HAP-1 (cell line): ENCODE measurements at regions not wholly inside any gene's neighbourhood (a gene's known extent, or its start where the extent isn't known, plus 50 kb on each side); places are given as distances from the start of the nearest gene placed in this dataset.

Source experiments
- DNase-seq, 2 experiments: peaks; one replicate each; pipeline ENCODE4 v3.0.0-alpha.2; 2016 to 2020; ENCODE audit warnings: low spot score in 2 of 2
- H3K27me3 ChIP-seq: fragments of 250-450 bp; sonication (Bioruptor Pico); 2 replicates; pipeline ENCODE4 v1.5.1; 2020; ENCODE audit warnings: low read depth, mild to moderate bottlenecking, moderate library complexity
- H3K36me3 ChIP-seq: fragments of 250-450 bp; sonication (Bioruptor Pico); replicated peaks from 2 replicates; pipeline ENCODE4 v1.5.1; 2020; ENCODE audit warnings: mild to moderate bottlenecking
- H3K4me1 ChIP-seq: fragments of 250-450 bp; sonication (Bioruptor Pico); 2 replicates; pipeline ENCODE4 v1.5.1; 2020; ENCODE audit warnings: mild to moderate bottlenecking
- H3K4me3 ChIP-seq: fragments of 250-450 bp; sonication (Bioruptor Pico); 2 replicates; pipeline ENCODE4 v1.5.1; 2020; ENCODE audit warnings: mild to moderate bottlenecking, moderate library complexity
- H3K9me3 ChIP-seq: fragments of 250-450 bp; sonication (Bioruptor Pico); 2 replicates; pipeline ENCODE4 v1.5.1; 2020; ENCODE audit warnings: mild to moderate bottlenecking, moderate library complexity
- in situ Hi-C: fragments of 300-500 bp; cut with MboI; formaldehyde crosslinking; loops from 3 replicates; pipeline ENCODE4 v1.14.3; 2020; ENCODE audit warnings: low sequenced_read_pairs, inconsistent platforms, mixed read lengths

DNA sequence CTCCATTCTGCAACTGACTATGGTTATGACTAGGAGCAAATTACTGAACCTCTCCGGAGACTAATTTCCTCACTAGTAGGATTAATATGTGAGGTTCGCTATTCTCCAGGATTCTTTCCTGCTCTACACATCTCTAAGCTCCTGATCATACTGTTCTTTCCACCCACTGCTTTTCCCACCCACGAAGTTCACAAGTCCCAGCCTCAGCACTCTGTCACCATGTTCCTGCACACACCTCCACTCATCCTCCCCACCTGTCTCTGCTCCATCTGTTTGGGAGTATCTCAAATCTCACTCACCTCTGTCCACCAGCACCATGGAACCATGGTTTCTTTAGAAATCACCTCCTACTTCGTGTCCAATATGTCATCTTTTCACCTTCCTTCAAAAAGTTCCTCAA lies 185.3 kb downstream of the LRATD1 start:
- H3K4me3 ChIP-seq, result no peak overlapping the region
- no peaks in the 10 kb centered on the region for H3K4me1 ChIP-seq
- no peak for DNase-seq
- H3K36me3 ChIP-seq, result no peaks in the 10 kb centered on the region
- no peaks in the 10 kb centered on the region for H3K27me3 ChIP-seq
- in situ Hi-C loops, result no loop called here
- H3K9me3 ChIP-seq, result no peaks in the 10 kb centered on the region

DNA sequence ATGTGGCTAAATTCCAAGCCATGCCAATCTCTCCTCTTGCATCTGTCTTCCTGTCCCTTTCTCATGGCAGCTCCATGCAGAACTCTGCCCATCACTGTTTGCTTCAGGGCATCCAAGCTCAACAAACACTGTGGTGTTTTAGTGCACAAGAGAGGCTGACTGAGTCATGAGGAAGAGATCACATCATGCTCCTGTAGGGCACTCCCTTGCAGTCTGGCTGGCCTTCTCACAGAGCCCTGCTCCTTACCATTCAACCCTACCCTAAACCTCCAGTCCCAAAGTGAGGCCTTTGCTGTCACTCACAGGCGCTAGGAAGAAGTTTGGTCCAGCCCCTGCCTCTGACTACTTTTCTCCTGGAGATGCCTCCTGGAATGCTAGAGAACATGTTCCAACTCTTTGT lies 194.0 kb downstream of the LRATD1 start:
- Histone ChIP-seq H3K36me3 (no peaks in the 10 kb centered on the region), H3K4me1 (no peaks in the 10 kb centered on the region), H3K27me3 (no peaks in the 10 kb centered on the region), H3K4me3 (no peak overlapping the region), H3K9me3 (no peaks in the 10 kb centered on the region)
- in situ Hi-C loops, result no loop called here
- no peak for DNase-seq

DNA sequence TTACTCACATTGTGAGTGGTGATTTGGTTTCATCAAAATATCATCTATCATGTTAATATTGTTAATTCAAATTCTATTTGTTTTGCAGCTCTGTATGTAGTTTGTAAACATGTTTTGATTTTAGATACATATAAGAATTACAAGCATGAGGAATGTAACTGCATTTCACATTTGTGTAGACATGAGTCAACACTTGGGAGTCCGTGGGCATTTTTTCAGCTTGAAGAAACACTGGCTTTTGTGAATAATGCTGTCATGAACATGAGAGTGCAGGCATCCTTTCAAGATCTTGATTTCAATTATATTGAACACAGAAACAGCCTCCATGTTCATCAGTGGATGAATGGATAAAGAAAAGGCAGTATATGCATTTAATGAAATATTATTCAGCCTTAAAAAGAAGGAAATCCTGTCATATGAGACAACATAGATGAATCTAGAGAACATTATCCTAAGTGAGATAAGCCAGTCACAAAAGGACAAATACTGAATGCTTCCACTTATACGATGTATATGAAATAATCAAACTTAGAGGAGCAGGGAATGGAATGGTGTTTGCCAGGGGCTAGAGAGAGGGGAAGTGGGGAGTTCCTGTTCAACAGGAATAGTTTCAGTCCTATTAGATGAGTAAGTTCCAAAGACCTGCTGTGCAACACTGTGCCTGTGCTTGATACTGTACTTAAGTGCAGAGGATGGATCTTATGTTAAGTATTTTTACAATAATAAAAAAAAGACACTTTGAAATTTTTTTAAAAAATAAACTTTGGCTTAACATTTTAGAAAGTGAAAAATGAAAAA lies 194.9 kb downstream of the LRATD1 start:
- H3K27me3 ChIP-seq, result no peaks in the 10 kb centered on the region
- H3K4me1 ChIP-seq, result no peaks in the 10 kb centered on the region
- no peak overlapping the region for H3K4me3 ChIP-seq
- in situ Hi-C loops, result no loop called here
- no peaks in the 10 kb centered on the region for H3K9me3 ChIP-seq
- H3K36me3 ChIP-seq, result no peaks in the 10 kb centered on the region
- DNase-seq, result no peak

DNA sequence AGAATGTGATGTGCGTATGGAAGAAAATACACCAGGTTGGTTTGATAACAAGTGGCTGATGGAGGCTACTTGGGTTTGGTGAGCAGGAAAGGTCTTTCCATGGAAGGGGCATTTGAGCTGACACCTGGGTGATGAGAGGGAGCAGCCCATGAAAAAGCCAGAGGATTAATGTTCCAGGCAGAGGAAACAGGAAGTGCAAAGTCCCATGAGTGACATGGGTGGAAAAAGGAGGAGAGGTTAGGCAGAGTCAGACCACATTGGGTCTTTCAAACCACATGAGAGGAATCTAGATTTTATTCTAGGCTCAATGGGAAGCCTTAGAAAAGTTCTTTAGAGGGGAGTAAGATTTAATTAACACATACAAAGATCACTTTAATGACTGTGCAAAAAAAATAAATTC lies 195.7 kb downstream of the LRATD1 start:
- no peaks in the 10 kb centered on the region for H3K4me1 ChIP-seq
- no peak for DNase-seq
- H3K27me3 ChIP-seq, result no peaks in the 10 kb centered on the region
- no peaks in the 10 kb centered on the region for H3K36me3 ChIP-seq
- no peaks in the 10 kb centered on the region for H3K9me3 ChIP-seq
- in situ Hi-C loops, result no loop called here
- H3K4me3 ChIP-seq, result no peak overlapping the region

DNA sequence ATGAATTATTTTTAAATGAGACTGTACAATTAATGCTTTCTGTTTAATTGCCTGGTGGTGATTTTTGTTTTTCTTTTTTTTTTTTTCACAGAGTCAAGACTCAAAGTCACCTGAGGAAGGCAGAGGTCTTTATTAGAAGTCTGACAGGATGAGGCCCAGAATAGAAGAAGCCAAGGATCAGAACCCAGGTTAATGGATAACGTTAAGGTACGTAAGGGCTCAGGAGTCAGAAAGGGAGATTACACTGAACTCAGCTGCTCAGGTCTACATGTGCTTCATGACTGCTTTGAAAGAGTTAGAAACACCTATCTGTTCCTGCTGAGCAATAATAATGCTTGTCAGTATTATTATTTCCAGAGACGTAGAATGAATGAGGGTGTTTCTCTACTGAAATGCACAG lies 196.5 kb downstream of the LRATD1 start:
- no peaks in the 10 kb centered on the region for H3K9me3 ChIP-seq
- H3K4me3 ChIP-seq, result no peak overlapping the region
- H3K36me3 ChIP-seq, result no peaks in the 10 kb centered on the region
- H3K4me1 ChIP-seq, result no peaks in the 10 kb centered on the region
- no peak for DNase-seq
- in situ Hi-C loops, result no loop called here
- H3K27me3 ChIP-seq, result no peaks in the 10 kb centered on the region

DNA sequence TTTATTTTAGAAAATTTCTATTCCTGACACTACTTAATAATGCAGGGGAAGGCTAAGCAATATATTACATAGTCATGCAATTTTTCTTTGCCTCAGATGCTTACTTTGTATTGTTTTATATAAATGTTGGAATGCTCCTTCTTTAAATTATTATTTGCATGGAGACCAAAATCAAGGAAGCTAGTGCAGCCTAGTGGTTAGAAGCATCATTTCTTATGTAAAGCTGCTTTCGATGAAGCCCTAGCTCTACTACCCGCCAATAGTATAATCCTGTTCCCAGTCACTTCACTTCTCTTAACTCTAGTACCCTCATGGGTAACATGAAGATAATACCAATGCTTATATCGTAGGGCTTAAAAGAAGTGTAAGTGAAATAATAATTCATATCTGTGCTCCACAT lies 198.9 kb downstream of the LRATD1 start:
- Histone ChIP-seq H3K27me3 (no peaks in the 10 kb centered on the region), H3K36me3 (no peaks in the 10 kb centered on the region), H3K4me3 (no peak overlapping the region), H3K4me1 (no peaks in the 10 kb centered on the region), H3K9me3 (no peaks in the 10 kb centered on the region)
- in situ Hi-C loops, result no loop called here
- no peak for DNase-seq

DNA sequence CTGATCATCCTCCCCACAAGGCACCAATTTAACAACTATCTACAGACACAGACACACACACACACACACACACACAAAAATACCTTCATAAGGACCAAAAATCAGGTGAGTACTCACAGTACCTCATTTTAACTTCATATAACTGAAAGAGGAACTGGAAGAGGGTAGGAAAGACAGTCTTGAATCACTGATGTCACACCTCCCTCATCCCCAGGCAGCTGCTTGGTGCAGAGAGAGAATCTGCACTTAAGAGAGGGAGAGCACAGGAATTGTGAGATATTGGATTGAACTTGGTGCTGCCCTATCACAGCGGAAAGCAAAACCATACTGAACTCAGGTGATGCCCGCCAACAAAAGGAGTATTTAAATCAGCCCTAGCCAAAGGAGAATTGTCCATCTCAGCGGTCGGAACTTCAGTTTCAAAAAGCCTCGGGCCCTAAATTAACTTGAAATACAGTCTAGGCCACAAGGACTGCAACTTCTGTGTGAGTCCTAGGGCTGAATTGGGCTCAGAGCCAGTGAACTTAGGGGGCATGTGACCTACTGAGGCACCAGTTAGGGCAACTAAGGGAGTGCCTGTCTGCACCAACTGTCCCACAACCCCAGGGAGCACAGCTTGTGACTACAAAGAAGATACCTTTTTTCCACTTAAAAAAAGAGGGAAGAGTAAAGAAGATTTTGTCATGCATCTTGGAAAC lies 211.1 kb downstream of the LRATD1 start:
- no peak for DNase-seq
- Histone ChIP-seq H3K9me3 (no peaks in the 10 kb centered on the region), H3K4me3 (no peak overlapping the region), H3K36me3 (no peaks in the 10 kb centered on the region), H3K4me1 (no peaks in the 10 kb centered on the region), H3K27me3 (no peaks in the 10 kb centered on the region)
- in situ Hi-C loops, result no loop called here

DNA sequence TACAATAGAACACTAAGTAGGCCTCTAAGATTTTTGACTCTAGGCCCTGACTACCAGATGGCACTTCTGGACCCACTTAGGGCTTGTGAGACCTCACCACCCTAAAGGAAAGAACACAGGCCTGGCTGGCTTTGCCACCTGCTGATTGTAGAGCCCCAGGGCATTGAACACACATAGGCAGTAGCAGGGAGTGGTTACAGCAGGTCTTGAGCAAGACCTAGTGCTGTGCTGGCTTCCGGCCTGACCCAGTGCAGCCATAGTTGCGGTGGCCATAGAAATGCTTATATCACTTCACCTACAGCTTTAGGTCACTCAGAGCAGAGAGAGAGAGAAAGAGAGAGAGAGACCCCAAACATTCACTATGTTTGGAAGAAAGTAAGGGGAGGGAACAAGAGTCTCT lies 223.2 kb downstream of the LRATD1 start:
- peaks cover 2% of the 10 kb centered on the region; the same call in 1 of the 2 replicates for H3K27me3 ChIP-seq

DNA sequence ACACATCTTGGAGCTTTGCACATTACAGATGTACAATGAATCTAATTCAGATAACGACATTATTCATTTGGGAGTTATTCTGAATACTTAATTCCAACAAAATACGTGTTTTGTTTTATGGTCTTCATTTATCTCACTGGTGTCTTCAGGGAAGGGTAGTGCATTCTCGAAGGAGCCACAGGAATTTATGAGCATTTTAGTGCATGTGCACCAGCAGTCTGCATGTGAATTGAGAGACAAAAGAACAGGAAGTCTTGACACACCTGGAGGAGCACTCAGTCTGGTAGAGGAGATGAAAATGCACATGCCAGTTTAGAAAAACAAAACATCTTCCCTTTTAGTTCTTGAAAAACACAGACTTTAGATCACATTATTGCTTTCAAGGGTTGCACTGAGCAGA lies 228.7 kb downstream of the LRATD1 start:
- H3K27me3 ChIP-seq, result peaks cover 2% of the 10 kb centered on the region; the same call in 1 of the 2 replicates
- H3K36me3 ChIP-seq, result no peaks in the 10 kb centered on the region
- no peaks in the 10 kb centered on the region for H3K9me3 ChIP-seq
- in situ Hi-C loops, result no loop called here
- no peak overlapping the region for H3K4me3 ChIP-seq
- DNase-seq, result no peak
- no peaks in the 10 kb centered on the region for H3K4me1 ChIP-seq

More for the DNA sequence above, 223.2 kb downstream of the LRATD1 start:
- no peaks in the 10 kb centered on the region for H3K9me3 ChIP-seq
- H3K36me3 ChIP-seq, result no peaks in the 10 kb centered on the region
- H3K4me1 ChIP-seq, result no peaks in the 10 kb centered on the region
- in situ Hi-C loops, result no loop called here
- H3K4me3 ChIP-seq, result no peak overlapping the region
- DNase-seq, result no peak

DNA sequence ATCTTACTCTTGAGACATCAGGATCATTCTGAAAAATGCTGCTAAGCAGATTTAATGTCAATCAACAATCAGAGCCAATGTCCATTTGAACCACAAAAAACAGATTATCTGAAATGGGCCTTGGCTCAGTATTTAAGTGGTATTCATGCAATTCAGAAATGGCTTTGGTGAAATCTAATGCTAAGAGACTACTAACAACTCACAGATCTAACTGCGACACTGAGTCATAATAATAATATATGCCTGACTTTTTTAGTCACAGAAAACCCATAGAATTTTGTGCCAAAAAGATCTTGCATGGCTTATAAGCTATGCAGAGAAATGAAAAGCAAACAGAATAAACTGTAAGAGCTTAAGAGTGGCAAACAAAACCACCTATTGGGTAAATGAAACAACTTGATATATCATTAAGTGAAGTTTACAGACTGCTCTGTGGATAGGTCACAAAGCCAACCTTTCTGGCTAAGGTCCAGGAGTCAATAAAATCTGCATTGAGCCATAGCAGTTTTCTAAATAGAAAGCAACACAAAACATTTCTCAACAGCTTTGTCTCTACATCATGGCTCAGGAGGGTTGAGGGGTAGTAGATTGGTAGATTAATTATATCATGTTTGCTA lies 234.3 kb downstream of the LRATD1 start:
- Histone ChIP-seq H3K36me3 (no peaks in the 10 kb centered on the region), H3K27me3 (no peaks in the 10 kb centered on the region; the same call in 1 of the 2 replicates)
- peak in 1 of 2 experiments; percentile 9 for DNase-seq

DNA sequence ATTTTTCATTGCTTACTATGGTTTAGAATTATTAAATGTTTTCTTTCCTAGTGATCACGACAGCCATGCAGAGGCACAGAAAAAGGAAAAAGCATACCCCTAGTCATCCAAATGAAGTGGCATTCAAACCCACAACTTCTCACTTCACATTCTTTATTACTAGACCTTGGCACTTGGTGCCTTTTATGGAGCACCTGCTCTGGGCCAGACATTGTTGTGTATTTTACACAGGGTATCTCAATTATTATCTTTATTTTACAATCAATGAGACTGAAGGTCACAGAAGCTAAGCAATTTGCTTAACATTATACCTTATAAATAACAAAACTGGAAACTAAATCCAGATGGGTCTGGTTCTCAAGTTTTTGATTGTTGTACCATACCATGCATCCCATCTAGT lies 235.3 kb downstream of the LRATD1 start:
- Histone ChIP-seq H3K9me3 (no peaks in the 10 kb centered on the region), H3K4me3 (no peak overlapping the region), H3K36me3 (no peaks in the 10 kb centered on the region), H3K4me1 (no peaks in the 10 kb centered on the region), H3K27me3 (no peaks in the 10 kb centered on the region; the same call in 1 of the 2 replicates)
- in situ Hi-C loops, result no loop called here
- DNase-seq, result no peak

More for the DNA sequence above, 234.3 kb downstream of the LRATD1 start:
- Histone ChIP-seq H3K4me3 (no peak overlapping the region), H3K9me3 (no peaks in the 10 kb centered on the region), H3K4me1 (no peaks in the 10 kb centered on the region)
- in situ Hi-C loops, result no loop called here

DNA sequence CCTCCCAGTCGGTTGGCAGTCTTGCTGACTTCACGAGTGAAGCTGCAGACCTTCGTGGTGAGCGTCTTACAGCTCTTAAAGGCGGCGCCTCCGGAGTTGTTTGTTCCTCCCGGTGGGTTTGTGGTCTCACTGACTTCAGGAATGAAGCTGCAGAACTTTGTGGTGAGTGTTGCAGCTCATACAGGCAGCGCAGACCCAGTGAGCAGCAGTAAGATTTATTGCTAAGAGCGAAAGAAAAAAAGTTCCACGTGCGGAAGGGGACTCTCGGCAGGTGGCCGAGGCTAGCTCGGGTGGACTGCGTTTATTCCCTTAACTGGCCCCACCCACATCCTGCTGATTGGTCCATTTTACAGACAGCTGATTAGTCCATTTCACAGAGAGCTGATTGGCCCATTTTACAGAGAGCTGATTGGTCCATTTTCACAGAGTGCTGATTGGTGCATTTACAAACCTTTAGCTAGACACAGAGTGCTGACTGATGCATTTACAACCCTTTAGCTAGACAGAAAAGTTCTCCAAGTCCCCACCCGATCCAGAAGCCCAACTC lies 240.3 kb downstream of the LRATD1 start:
- H3K9me3 ChIP-seq, result no peaks in the 10 kb centered on the region
- no peak overlapping the region for H3K4me3 ChIP-seq
- no peaks in the 10 kb centered on the region; the same call in 1 of the 2 replicates for H3K27me3 ChIP-seq
- DNase-seq, result no peak
- H3K36me3 ChIP-seq, result no peaks in the 10 kb centered on the region
- no peaks in the 10 kb centered on the region for H3K4me1 ChIP-seq
- in situ Hi-C loops, result no loop called here

DNA sequence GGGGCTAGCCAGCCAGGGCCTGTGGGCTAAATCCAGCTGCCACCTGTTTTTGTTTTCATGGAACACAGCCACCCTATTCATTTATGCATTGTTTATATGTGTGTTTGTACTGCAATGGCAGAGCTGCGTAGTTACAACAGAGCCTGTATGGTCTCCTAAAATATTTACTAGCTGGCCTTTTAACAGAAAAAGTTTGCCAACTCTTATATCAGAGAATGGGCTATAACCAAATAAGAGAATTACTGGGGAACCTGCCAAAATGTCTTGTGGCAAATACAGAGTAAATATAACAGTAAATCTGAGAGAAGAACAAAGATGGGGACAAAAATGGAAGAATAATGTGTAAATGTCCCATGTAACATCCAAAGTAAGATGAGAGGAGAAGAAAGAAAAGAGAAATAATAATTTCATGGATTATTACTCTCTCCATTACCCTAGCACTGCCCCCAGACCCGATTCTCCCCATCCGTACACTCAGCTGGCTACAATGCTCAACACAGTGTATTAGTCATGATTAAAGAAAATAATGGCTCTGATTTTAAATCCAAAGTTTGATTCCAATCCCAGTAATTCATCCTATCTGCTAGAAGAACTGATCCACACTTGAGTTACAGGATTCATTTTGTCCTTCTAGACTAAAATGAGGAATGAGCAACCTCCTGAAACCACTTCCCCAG lies 249.3 kb downstream of the LRATD1 start:
- H3K36me3 ChIP-seq, result no peaks in the 10 kb centered on the region
- no peaks in the 10 kb centered on the region for H3K9me3 ChIP-seq
- DNase-seq, result no peak
- H3K4me1 ChIP-seq, result no peaks in the 10 kb centered on the region
- H3K4me3 ChIP-seq, result no peak overlapping the region
- in situ Hi-C loops, result no loop called here
- no peaks in the 10 kb centered on the region for H3K27me3 ChIP-seq
